ENCODE measurements at regions not wholly inside any gene's neighbourhood (a gene's known extent, or its start where the extent isn't known, plus 50 kb on each side); places are given as distances from the start of the nearest gene placed in this dataset.

- Histone ChIP-seq H3K4me1 (ENCODE audit: control insufficient read depth, extremely low read depth, insufficient read depth, low read length) (no peaks in the 10 kb centered on the region), H3K36me3 (ENCODE audit: control insufficient read depth, insufficient read depth, low read length) (no peaks in the 10 kb centered on the region), H3K9me3 (ENCODE audit: control insufficient read depth, insufficient read depth, low read depth, low read length) (no peaks in the 10 kb centered on the region), H3K27me3 (ENCODE audit: control insufficient read depth, insufficient read depth, low read length) (no peaks in the 10 kb centered on the region), H3K4me3 (replicated peaks in 1 of 4; ENCODE audit: control extremely low read depth in 1 of 4, insufficient read depth in 1 of 4, low read depth in 3 of 4, low read length in 4 of 4) (no peak overlapping the region), H3K4me2 (ENCODE audit: extremely low read depth, insufficient read depth, low read length) (no peak overlapping the region), H2AFZ (ENCODE audit: low read length) (no peak overlapping the region), H3K27ac (ENCODE audit: insufficient read depth, low read length) (no peak overlapping the region), H3K9ac (ENCODE audit: insufficient read depth, low read length) (no peak overlapping the region), H3K79me2 (ENCODE audit: control insufficient read depth, insufficient read depth, low read length) (no peaks in the 10 kb centered on the region), H4K20me1 (ENCODE audit: control insufficient read depth, extremely low read depth, insufficient read depth, low read length) (no peaks in the 10 kb centered on the region)
- no peak for TF ChIP-seq CTCF (conservative IDR thresholded peaks at IDR 0.05 in 1 of 2, IDR thresholded peaks at IDR 0.05 in 1 of 2; ENCODE audit: low read depth in 1 of 2, low read length in 2 of 2)
- no peak for TF ChIP-seq EZH2 (IDR thresholded peaks at IDR 0.05; ENCODE audit: low read length, missing control alignments)
- no peak for DNase-seq (ENCODE audit: low read depth in 2 of 2)
Observed at GRCh38 chr13:32946558-32946957, 69.7 kb upstream of the KL start.

- no peak overlapping the region for H2AFZ ChIP-seq (ENCODE audit: low read length)
- no peaks in the 10 kb centered on the region for H4K20me1 ChIP-seq (ENCODE audit: control insufficient read depth, extremely low read depth, insufficient read depth, low read length)
- no peaks in the 10 kb centered on the region for H3K27me3 ChIP-seq (ENCODE audit: control insufficient read depth, insufficient read depth, low read length)
- H3K4me3 ChIP-seq (replicated peaks in 1 of 4; ENCODE audit: control extremely low read depth in 1 of 4, insufficient read depth in 1 of 4, low read depth in 3 of 4, low read length in 4 of 4), result no peak overlapping the region
- no peaks in the 10 kb centered on the region for H3K9me3 ChIP-seq (ENCODE audit: control insufficient read depth, insufficient read depth, low read depth, low read length)
- no peak overlapping the region for H3K27ac ChIP-seq (ENCODE audit: insufficient read depth, low read length)
- no peaks in the 10 kb centered on the region for H3K79me2 ChIP-seq (ENCODE audit: control insufficient read depth, insufficient read depth, low read length)
- no peak overlapping the region for H3K9ac ChIP-seq (ENCODE audit: insufficient read depth, low read length)
- no peaks in the 10 kb centered on the region for H3K4me1 ChIP-seq (ENCODE audit: control insufficient read depth, extremely low read depth, insufficient read depth, low read length)
- no peak for DNase-seq (ENCODE audit: low read depth in 2 of 2)
- H3K4me2 ChIP-seq (ENCODE audit: extremely low read depth, insufficient read depth, low read length), result no peak overlapping the region
- TF ChIP-seq EZH2 (IDR thresholded peaks at IDR 0.05; ENCODE audit: low read length, missing control alignments) (no peak), CTCF (conservative IDR thresholded peaks at IDR 0.05 in 1 of 2, IDR thresholded peaks at IDR 0.05 in 1 of 2; ENCODE audit: low read depth in 1 of 2, low read length in 2 of 2) (no peak)
- no peaks in the 10 kb centered on the region for H3K36me3 ChIP-seq (ENCODE audit: control insufficient read depth, insufficient read depth, low read length)
Observed at GRCh38 chr13:32947411-32948276, 68.6 kb upstream of the KL start.

- no peaks in the 10 kb centered on the region for H3K9me3 ChIP-seq (ENCODE audit: control insufficient read depth, insufficient read depth, low read depth, low read length)
- H3K4me1 ChIP-seq (ENCODE audit: control insufficient read depth, extremely low read depth, insufficient read depth, low read length), result no peaks in the 10 kb centered on the region
- no peak overlapping the region for H3K27ac ChIP-seq (ENCODE audit: insufficient read depth, low read length)
- no peak overlapping the region for H2AFZ ChIP-seq (ENCODE audit: low read length)
- H3K27me3 ChIP-seq (ENCODE audit: control insufficient read depth, insufficient read depth, low read length), result no peaks in the 10 kb centered on the region
- H3K4me3 ChIP-seq (replicated peaks in 1 of 4; ENCODE audit: control extremely low read depth in 1 of 4, insufficient read depth in 1 of 4, low read depth in 3 of 4, low read length in 4 of 4), result no peak overlapping the region
- no peak for TF ChIP-seq EZH2 (IDR thresholded peaks at IDR 0.05; ENCODE audit: low read length, missing control alignments)
- no peak overlapping the region for H3K4me2 ChIP-seq (ENCODE audit: extremely low read depth, insufficient read depth, low read length)
- DNase-seq (ENCODE audit: low read depth in 2 of 2), result no peak
- no peaks in the 10 kb centered on the region for H3K36me3 ChIP-seq (ENCODE audit: control insufficient read depth, insufficient read depth, low read length)
- no peaks in the 10 kb centered on the region for H4K20me1 ChIP-seq (ENCODE audit: control insufficient read depth, extremely low read depth, insufficient read depth, low read length)
- no peak overlapping the region for H3K9ac ChIP-seq (ENCODE audit: insufficient read depth, low read length)
- H3K79me2 ChIP-seq (ENCODE audit: control insufficient read depth, insufficient read depth, low read length), result no peaks in the 10 kb centered on the region
Observed at GRCh38 chr13:32949820-32950219, 66.4 kb upstream of the KL start.
